Stimulated activated CD8-positive, alpha-beta memory T cell treated with anti-CD3 and anti-CD28 coated beads, Interleukin-4, amount 100 ng/mL, for 24 hours (primary cell): ENCODE measurements at regions not wholly inside any gene's neighbourhood (a gene's known extent, or its start where the extent isn't known, plus 50 kb on each side); places are given as distances from the start of the nearest gene placed in this dataset.

Source experiments
- DNase-seq: peaks from one replicate; pipeline ENCODE4 v3.0.0-alpha.2; 2020; ENCODE audit warnings: low read depth

GRCh38 chr6:14925699-14926026 is 320.2 kb upstream of the JARID2 start:
- DNase-seq: no peak

- no peak for DNase-seq
Measured at GRCh38 chr6:14927398-14927797, 318.5 kb upstream of the JARID2 start.

- DNase-seq: no peak
Measured at GRCh38 chr6:14929291-14929690, 316.6 kb upstream of the JARID2 start.

- no peak for DNase-seq
Measured at GRCh38 chr6:14930366-14930989, 315.4 kb upstream of the JARID2 start.

- DNase-seq: no peak
Measured at GRCh38 chr6:14932485-14933182, 313.2 kb upstream of the JARID2 start.

- DNase-seq: no peak
Measured at GRCh38 chr6:14933183-14933544, 312.7 kb upstream of the JARID2 start.

- no peak for DNase-seq
Measured at GRCh38 chr6:14934013-14934412, 311.9 kb upstream of the JARID2 start.

GRCh38 chr6:14934844-14935243 is 311.0 kb upstream of the JARID2 start:
- DNase-seq: no peak

GRCh38 chr6:14936861-14937260 is 309.0 kb upstream of the JARID2 start:
- no peak for DNase-seq

GRCh38 chr6:14943116-14943515 is 302.8 kb upstream of the JARID2 start:
- no peak for DNase-seq

- no peak for DNase-seq
Measured at GRCh38 chr6:14944593-14944992, 301.3 kb upstream of the JARID2 start.

GRCh38 chr6:14945461-14946185 is 300.2 kb upstream of the JARID2 start:
- DNase-seq: no peak

- no peak for DNase-seq
Measured at GRCh38 chr6:14946753-14947152, 299.1 kb upstream of the JARID2 start.

- DNase-seq: no peak
Measured at GRCh38 chr6:14948586-14949245, 297.2 kb upstream of the JARID2 start.

- no peak for DNase-seq
Measured at GRCh38 chr6:14950103-14950969, 295.5 kb upstream of the JARID2 start.

GRCh38 chr6:14950970-14951276 is 294.9 kb upstream of the JARID2 start:
- no peak for DNase-seq

GRCh38 chr6:14951704-14952103 is 294.2 kb upstream of the JARID2 start:
- DNase-seq: no peak

GRCh38 chr6:14953836-14954235 is 292.0 kb upstream of the JARID2 start:
- DNase-seq: no peak

GRCh38 chr6:14957355-14958059 is 288.4 kb upstream of the JARID2 start:
- no peak for DNase-seq

GRCh38 chr6:14959324-14959885 is 286.5 kb upstream of the JARID2 start:
- no peak for DNase-seq

- DNase-seq: no peak
Measured at GRCh38 chr6:14964556-14965270, 281.2 kb upstream of the JARID2 start.
